Mesendoderm (in vitro differentiated cells): ENCODE measurements at regions not wholly inside any gene's neighbourhood (a gene's known extent, or its start where the extent isn't known, plus 50 kb on each side); places are given as distances from the start of the nearest gene placed in this dataset.

Source experiments
- DNase-seq: peaks from one replicate; pipeline ENCODE4 v3.0.0; 2013
- H2AK5ac ChIP-seq: 2 replicates; pipeline ENCODE4 v1.6.1; 2013; ENCODE audit warnings: low read length, inconsistent platforms
- H2BK120ac ChIP-seq: 2 replicates; pipeline ENCODE4 v1.6.1; 2013; ENCODE audit warnings: low read depth, mild to moderate bottlenecking, low read length, moderate library complexity, mixed read lengths
- H2BK15ac ChIP-seq: replicated peaks from 2 replicates; pipeline ENCODE4 v1.6.1; 2013; ENCODE audit warnings: low read depth, mild to moderate bottlenecking, moderate library complexity
- H2BK5ac ChIP-seq: 2 replicates; pipeline ENCODE4 v1.6.1; 2013; ENCODE audit warnings: low read length, inconsistent platforms
- H3K18ac ChIP-seq: 2 replicates; pipeline ENCODE4 v1.6.1; 2013; ENCODE audit warnings: mild to moderate bottlenecking, low read length, mixed read lengths
- H3K23ac ChIP-seq: one replicate; pipeline ENCODE4 v1.6.1; 2013; ENCODE audit warnings: low read length
- H3K27ac ChIP-seq: 2 replicates; pipeline ENCODE4 v1.5.1; 2013; ENCODE audit warnings: low read depth, mild to moderate bottlenecking, inconsistent platforms, low read length, moderate library complexity
- H3K27me3 ChIP-seq: 2 replicates; pipeline ENCODE4 v1.6.1; 2013; ENCODE audit warnings: low read length, control low read depth, mild to moderate bottlenecking, inconsistent platforms; ENCODE audit not compliant: insufficient read depth, poor library complexity
- H3K36me3 ChIP-seq: 2 replicates; pipeline ENCODE4 v1.6.1; 2013; ENCODE audit warnings: low read length, inconsistent platforms; ENCODE audit not compliant: control insufficient read depth, insufficient read depth
- H3K4ac ChIP-seq: one replicate; pipeline ENCODE4 v1.6.1; 2013; ENCODE audit warnings: low read depth, mild to moderate bottlenecking, low read length, moderate library complexity
- H3K4me1 ChIP-seq: 2 replicates; pipeline ENCODE4 v1.6.1; 2013; ENCODE audit warnings: low read depth, low read length, inconsistent platforms; ENCODE audit not compliant: control insufficient read depth
- H3K4me2 ChIP-seq: 2 replicates; pipeline ENCODE4 v1.6.1; 2013; ENCODE audit warnings: low read length
- H3K4me3 ChIP-seq: 2 replicates; pipeline ENCODE4 v1.5.1; 2013; ENCODE audit warnings: mild to moderate bottlenecking, low read length
- H3K56ac ChIP-seq: one replicate; pipeline ENCODE4 v1.6.1; 2013; ENCODE audit warnings: low read length
- H3K79me1 ChIP-seq: 2 replicates; pipeline ENCODE4 v1.6.1; 2013; ENCODE audit warnings: low read length, inconsistent platforms
- H3K79me2 ChIP-seq: 2 replicates; pipeline ENCODE4 v1.6.1; 2013; ENCODE audit warnings: mild to moderate bottlenecking, low read length; ENCODE audit not compliant: control insufficient read depth, insufficient read depth
- H3K9ac ChIP-seq: 2 replicates; pipeline ENCODE4 v1.6.1; 2013; ENCODE audit warnings: low read length, inconsistent platforms
- H4K5ac ChIP-seq: one replicate; pipeline ENCODE4 v1.6.1; 2013; ENCODE audit warnings: low read length
- H4K8ac ChIP-seq: one replicate; pipeline ENCODE4 v1.6.1; 2013; ENCODE audit warnings: low read depth, mild to moderate bottlenecking, control low read depth, low read length, moderate library complexity
- WGBS: extraction: QIAGEN DNeasy Blood & Tissue Kit; methylation state at CpG from one replicate; pipeline ENCODE4 v1.1.7; 2013; ENCODE audit warnings: low lambda C conversion rate, missing lambda C conversion rate; ENCODE audit not compliant: insufficient coverage; ENCODE audit errors: extremely low coverage; 5-methylcytosine and 5-hydroxymethylcytosine counted together

DNA sequence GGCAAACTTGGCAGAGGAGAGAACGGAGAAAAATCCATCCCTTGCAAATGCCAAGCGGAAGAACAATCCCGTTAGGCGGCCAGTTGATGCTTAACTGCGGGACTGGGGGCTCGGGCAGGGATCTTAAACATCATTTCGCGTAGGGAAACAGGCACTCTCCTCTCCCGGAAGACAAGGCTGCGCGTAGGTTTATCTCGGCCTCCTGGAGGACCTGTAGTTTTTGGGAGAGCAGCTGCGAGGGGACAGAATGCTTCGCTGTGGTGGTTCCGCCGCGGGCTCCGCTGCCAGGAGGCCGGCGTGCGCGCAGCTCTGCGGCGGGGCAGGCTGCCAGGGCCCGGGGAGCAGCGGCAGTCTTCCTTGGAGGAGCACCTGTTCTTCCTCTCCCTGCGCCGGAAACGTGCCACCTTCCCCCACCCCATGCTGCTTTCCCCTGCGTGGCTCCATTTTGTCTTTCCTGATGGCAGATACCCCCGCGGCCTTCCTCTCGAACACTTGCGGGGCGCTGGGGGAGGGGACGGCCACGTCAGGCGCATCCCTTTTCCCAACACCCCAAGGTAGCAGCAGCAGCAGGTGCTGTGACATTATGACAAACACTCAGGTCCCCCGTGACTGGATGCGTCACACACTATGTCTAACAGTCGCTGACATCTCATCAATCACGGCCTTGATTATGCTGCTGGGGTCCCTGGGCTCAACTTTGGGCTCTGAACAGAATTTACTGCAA is 230.7 kb upstream of the BTBD3 start:
- Histone ChIP-seq H3K79me1 (no peaks in the 10 kb centered on the region), H2BK15ac (no peak overlapping the region)

DNA sequence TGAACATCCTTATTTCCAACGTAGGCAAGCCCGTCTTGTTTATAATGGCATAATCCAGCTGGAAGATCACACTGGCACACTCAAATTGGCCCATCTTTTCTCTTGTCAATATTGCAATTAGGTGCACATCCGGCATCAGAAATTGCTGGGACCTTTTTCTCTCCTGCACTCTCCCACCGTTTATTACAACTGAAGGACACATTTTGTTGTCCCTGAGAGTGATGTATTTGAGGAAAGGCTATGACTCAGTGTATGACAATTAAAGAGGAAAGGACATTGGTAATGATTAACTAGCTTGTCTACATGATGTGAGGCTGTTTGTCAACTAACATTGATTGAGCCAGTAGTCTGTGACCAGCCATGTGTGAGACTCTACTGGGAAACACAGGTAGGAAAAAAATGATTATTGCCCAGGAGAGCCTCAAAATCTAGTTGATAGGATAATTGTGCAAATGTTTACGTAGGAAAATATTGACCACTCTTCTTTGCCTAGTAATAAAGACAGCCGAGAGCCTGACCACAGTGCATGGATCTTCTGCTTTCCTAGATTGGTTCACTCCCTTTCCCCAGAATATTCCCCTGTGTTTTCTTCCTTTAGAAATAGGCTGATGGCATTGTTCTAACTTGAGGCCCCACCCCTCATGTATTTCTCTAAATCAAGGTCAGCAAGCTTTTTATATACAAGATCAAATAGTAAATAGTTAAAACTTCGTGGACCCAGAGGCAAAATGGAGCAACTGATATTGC is 230.0 kb upstream of the BTBD3 start:
- no peak overlapping the region for H3K4me3 ChIP-seq
- DNase-seq: no peak

More for the DNA sequence above, 230.7 kb upstream of the BTBD3 start:
- Histone ChIP-seq H3K4me1 (peaks cover 3% of the 10 kb centered on the region), H4K8ac (no peak overlapping the region), H3K23ac (peak overlapping the region; percentile 91), H4K5ac (no peak overlapping the region), H2AK5ac (no peak overlapping the region), H3K79me2 (no peaks in the 10 kb centered on the region), H3K18ac (no peak overlapping the region), H3K4ac (no peak overlapping the region), H3K27ac (no peak overlapping the region), H2BK120ac (no peak overlapping the region), H3K4me3 (no peak overlapping the region), H3K4me2 (peak overlapping the region; percentile 35), H3K27me3 (peaks cover 4% of the 10 kb centered on the region), H3K56ac (peak overlapping the region; percentile 62), H2BK5ac (no peak overlapping the region), H3K36me3 (no peaks in the 10 kb centered on the region), H3K9ac (no peak overlapping the region)
- no CpG with 5 or more reads among the region's 42 CpGs for WGBS
- peak; percentile 50 for DNase-seq

DNA sequence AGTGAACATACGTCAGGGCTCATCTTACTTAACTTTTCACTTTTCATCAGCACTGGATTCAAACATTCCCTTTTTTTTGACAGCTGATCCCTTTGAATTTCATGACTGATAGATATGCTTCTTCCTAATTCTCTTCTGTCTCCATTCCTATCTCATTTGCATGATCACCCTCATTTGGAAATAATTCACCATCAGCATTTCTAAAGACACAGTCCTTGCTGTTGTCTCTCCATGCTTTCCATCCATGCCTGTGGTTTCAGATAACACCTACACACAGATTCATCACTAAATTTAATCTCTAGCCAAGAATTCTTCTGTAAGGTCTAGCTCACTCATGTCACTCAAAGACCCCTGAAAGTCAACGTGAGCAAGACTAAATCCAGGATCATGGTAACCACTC is 228.4 kb upstream of the BTBD3 start:
- no peak overlapping the region for H2BK5ac ChIP-seq
- no peak overlapping the region for H2AK5ac ChIP-seq
- H4K5ac ChIP-seq: no peak overlapping the region
- no peak overlapping the region for H3K23ac ChIP-seq
- no peak overlapping the region for H2BK15ac ChIP-seq
- H3K56ac ChIP-seq: no peak overlapping the region
- H3K9ac ChIP-seq: no peak overlapping the region
- no peak overlapping the region for H2BK120ac ChIP-seq
- no peak overlapping the region for H3K4me3 ChIP-seq
- H4K8ac ChIP-seq: no peak overlapping the region
- no peaks in the 10 kb centered on the region for H3K36me3 ChIP-seq
- H3K18ac ChIP-seq: no peak overlapping the region
- H3K27ac ChIP-seq: no peak overlapping the region
- no peaks in the 10 kb centered on the region for H3K79me1 ChIP-seq
- peaks cover 3% of the 10 kb centered on the region for H3K4me1 ChIP-seq
- H3K27me3 ChIP-seq: peaks cover 4% of the 10 kb centered on the region
- H3K4ac ChIP-seq: no peak overlapping the region
- 100% methylated on average over 1 of the region's 2 CpGs for WGBS
- no peak overlapping the region for H3K4me2 ChIP-seq
- no peak for DNase-seq
- no peaks in the 10 kb centered on the region for H3K79me2 ChIP-seq

More for the DNA sequence above, 230.0 kb upstream of the BTBD3 start:
- H4K8ac ChIP-seq: no peak overlapping the region
- H3K56ac ChIP-seq: no peak overlapping the region
- H3K4ac ChIP-seq: no peak overlapping the region
- H3K79me1 ChIP-seq: no peaks in the 10 kb centered on the region
- no CpG with 5 or more reads among the region's 7 CpGs for WGBS
- H3K79me2 ChIP-seq: no peaks in the 10 kb centered on the region
- no peak overlapping the region for H3K18ac ChIP-seq
- H4K5ac ChIP-seq: no peak overlapping the region
- no peak overlapping the region for H2AK5ac ChIP-seq
- H3K9ac ChIP-seq: no peak overlapping the region
- H2BK5ac ChIP-seq: no peak overlapping the region
- no peaks in the 10 kb centered on the region for H3K36me3 ChIP-seq
- peaks cover 4% of the 10 kb centered on the region for H3K27me3 ChIP-seq
- H2BK15ac ChIP-seq: no peak overlapping the region
- H3K27ac ChIP-seq: no peak overlapping the region
- peaks cover 3% of the 10 kb centered on the region for H3K4me1 ChIP-seq
- H2BK120ac ChIP-seq: no peak overlapping the region
- H3K4me2 ChIP-seq: no peak overlapping the region
- no peak overlapping the region for H3K23ac ChIP-seq

DNA sequence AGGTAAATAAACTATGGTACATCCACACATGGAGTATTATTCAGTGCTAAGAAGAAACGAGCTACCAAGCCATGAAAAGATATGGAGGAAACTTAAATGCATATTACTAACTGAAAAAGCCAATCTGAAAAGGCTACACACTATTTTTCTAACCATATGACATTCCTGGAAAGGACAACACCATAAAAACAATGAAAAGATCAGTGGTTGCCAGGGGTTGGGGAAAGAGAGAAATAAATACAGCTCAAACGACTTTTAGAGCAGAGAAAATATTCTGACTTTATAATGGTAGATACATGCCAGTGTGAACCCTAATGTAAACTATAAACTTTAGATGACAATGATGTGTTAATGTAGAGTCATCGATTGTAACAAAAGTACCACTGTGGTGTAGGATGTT is 225.9 kb upstream of the BTBD3 start:
- no peak overlapping the region for H3K18ac ChIP-seq
- no peak for DNase-seq
- no peak overlapping the region for H4K8ac ChIP-seq
- H2BK15ac ChIP-seq: no peak overlapping the region
- no peak overlapping the region for H2AK5ac ChIP-seq
- H3K27me3 ChIP-seq: peaks cover 4% of the 10 kb centered on the region
- H3K9ac ChIP-seq: no peak overlapping the region
- no CpG with 5 or more reads among the region's 3 CpGs for WGBS
- no peak overlapping the region for H3K56ac ChIP-seq
- H2BK5ac ChIP-seq: no peak overlapping the region
- H3K23ac ChIP-seq: no peak overlapping the region
- no peaks in the 10 kb centered on the region for H3K79me1 ChIP-seq
- no peaks in the 10 kb centered on the region for H3K79me2 ChIP-seq
- H4K5ac ChIP-seq: no peak overlapping the region
- no peak overlapping the region for H3K27ac ChIP-seq
- H3K4me2 ChIP-seq: no peak overlapping the region
- H2BK120ac ChIP-seq: no peak overlapping the region
- no peak overlapping the region for H3K4me3 ChIP-seq
- no peaks in the 10 kb centered on the region for H3K4me1 ChIP-seq
- no peak overlapping the region for H3K4ac ChIP-seq
- H3K36me3 ChIP-seq: no peaks in the 10 kb centered on the region

DNA sequence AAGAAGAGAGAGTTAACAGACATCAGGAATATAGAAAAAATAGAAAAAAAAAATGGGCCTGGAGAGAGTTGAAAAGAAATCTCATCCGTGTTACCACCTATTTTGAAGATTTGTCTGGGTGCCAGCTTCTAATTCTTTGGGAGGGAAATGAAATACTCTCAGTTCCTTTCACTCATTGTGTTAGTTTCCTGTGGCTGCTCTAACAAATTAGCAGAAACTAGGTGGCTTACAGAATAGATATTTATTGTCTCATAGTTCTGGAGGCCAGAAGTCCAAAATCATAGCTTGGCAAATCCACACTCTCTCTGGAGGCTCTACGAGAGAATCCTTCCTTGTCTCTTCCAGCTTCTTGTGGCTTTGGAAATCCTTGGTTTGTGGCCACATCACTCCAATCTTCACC is 225.1 kb upstream of the BTBD3 start:
- H3K27ac ChIP-seq: no peak overlapping the region
- no peak overlapping the region for H2AK5ac ChIP-seq
- no peak overlapping the region for H2BK15ac ChIP-seq
- no peak for DNase-seq
- H3K56ac ChIP-seq: no peak overlapping the region
- H3K23ac ChIP-seq: no peak overlapping the region
- no peaks in the 10 kb centered on the region for H3K36me3 ChIP-seq
- H3K4me2 ChIP-seq: no peak overlapping the region
- H2BK120ac ChIP-seq: no peak overlapping the region
- no peak overlapping the region for H2BK5ac ChIP-seq
- H4K8ac ChIP-seq: no peak overlapping the region
- H3K4ac ChIP-seq: no peak overlapping the region
- H3K18ac ChIP-seq: no peak overlapping the region
- H3K79me2 ChIP-seq: no peaks in the 10 kb centered on the region
- H3K9ac ChIP-seq: no peak overlapping the region
- no peaks in the 10 kb centered on the region for H3K79me1 ChIP-seq
- peaks cover under 1% of the 10 kb centered on the region for H3K27me3 ChIP-seq
- no CpG with 5 or more reads among the region's 2 CpGs for WGBS
- no peaks in the 10 kb centered on the region for H3K4me1 ChIP-seq
- no peak overlapping the region for H4K5ac ChIP-seq
- no peak overlapping the region for H3K4me3 ChIP-seq
